ENCODE measurements at regions not wholly inside any gene's neighbourhood (a gene's known extent, or its start where the extent isn't known, plus 50 kb on each side); places are given as distances from the start of the nearest gene placed in this dataset.

GRCh38 chr15:94177112-94177511 lies 54.2 kb upstream of the MCTP2 start:
- Histone ChIP-seq H3K27me3 (no peaks in the 10 kb centered on the region), H3K36me3 (no peaks in the 10 kb centered on the region), H3K4me3 (no peak overlapping the region), H3K9me3 (no peaks in the 10 kb centered on the region), H3K27ac (no peak overlapping the region), H3K4me1 (no peaks in the 10 kb centered on the region)
- intact Hi-C loops (cut with DNase I), result no loop called here
- DNase-seq (ENCODE audit: low spot score in 2 of 2), result no peak
- TF ChIP-seq CTCF (IDR thresholded peaks at IDR 0.05), result no peak

GRCh38 chr15:94175420-94175819 lies 55.9 kb upstream of the MCTP2 start:
- no peaks in the 10 kb centered on the region for H3K4me1 ChIP-seq
- H3K27ac ChIP-seq, result no peak overlapping the region
- DNase-seq (ENCODE audit: low spot score in 2 of 2), result no peak
- no peak overlapping the region for H3K4me3 ChIP-seq
- intact Hi-C loops (cut with DNase I), result no loop called here
- no peaks in the 10 kb centered on the region for H3K27me3 ChIP-seq
- H3K36me3 ChIP-seq, result no peaks in the 10 kb centered on the region
- TF ChIP-seq CTCF (IDR thresholded peaks at IDR 0.05), result no peak
- no peaks in the 10 kb centered on the region for H3K9me3 ChIP-seq

GRCh38 chr15:94174399-94174802 lies 57.0 kb upstream of the MCTP2 start:
- DNase-seq (ENCODE audit: low spot score in 2 of 2), result no peak
- TF ChIP-seq CTCF (IDR thresholded peaks at IDR 0.05), result no peak
- intact Hi-C loops (cut with DNase I), result no loop called here

GRCh38 chr15:94168250-94168649 lies 63.1 kb upstream of the MCTP2 start:
- TF ChIP-seq CTCF (IDR thresholded peaks at IDR 0.05), result no peak
- H3K36me3 ChIP-seq, result no peaks in the 10 kb centered on the region
- intact Hi-C loops (cut with DNase I), result no loop called here
- H3K27me3 ChIP-seq, result no peaks in the 10 kb centered on the region
- no peak overlapping the region for H3K4me3 ChIP-seq
- no peak for DNase-seq (ENCODE audit: low spot score in 2 of 2)
- no peak overlapping the region for H3K27ac ChIP-seq
- H3K9me3 ChIP-seq, result no peaks in the 10 kb centered on the region
- H3K4me1 ChIP-seq, result no peaks in the 10 kb centered on the region

More at GRCh38 chr15:94174399-94174802, 57.0 kb upstream of the MCTP2 start:
- Histone ChIP-seq H3K4me1 (no peaks in the 10 kb centered on the region), H3K9me3 (no peaks in the 10 kb centered on the region), H3K27me3 (no peaks in the 10 kb centered on the region), H3K4me3 (no peak overlapping the region), H3K27ac (no peak overlapping the region), H3K36me3 (no peaks in the 10 kb centered on the region)

GRCh38 chr15:94164971-94165370 lies 66.4 kb upstream of the MCTP2 start:
- H3K4me1 ChIP-seq, result no peaks in the 10 kb centered on the region
- intact Hi-C loops (cut with DNase I), result loop anchor here (5.0 kb wide), 1 partner anchor 157 kb away; no protein-coding TSS in a partner anchor
- no peaks in the 10 kb centered on the region for H3K36me3 ChIP-seq
- no peak for DNase-seq (ENCODE audit: low spot score in 2 of 2)
- H3K9me3 ChIP-seq, result no peaks in the 10 kb centered on the region
- H3K27me3 ChIP-seq, result no peaks in the 10 kb centered on the region
- no peak overlapping the region for H3K27ac ChIP-seq
- TF ChIP-seq CTCF (IDR thresholded peaks at IDR 0.05), result no peak
- H3K4me3 ChIP-seq, result no peak overlapping the region

GRCh38 chr15:94164202-94164807 lies 67.1 kb upstream of the MCTP2 start:
- peak; percentile 48 to 60 (median 56) for TF ChIP-seq CTCF (IDR thresholded peaks at IDR 0.05)
- intact Hi-C loops (cut with DNase I), result loop anchor here (5.0 kb wide), 1 partner anchor 158 kb away; no protein-coding TSS in a partner anchor
- H3K27me3 ChIP-seq, result no peaks in the 10 kb centered on the region
- no peaks in the 10 kb centered on the region for H3K9me3 ChIP-seq
- H3K4me3 ChIP-seq, result no peak overlapping the region
- H3K36me3 ChIP-seq, result no peaks in the 10 kb centered on the region
- no peak overlapping the region for H3K27ac ChIP-seq
- no peak for DNase-seq (ENCODE audit: low spot score in 2 of 2)
- no peaks in the 10 kb centered on the region for H3K4me1 ChIP-seq

All from ascending aorta (tissue), 2 donors.